Suprapubic skin (tissue), 4 donors: ENCODE measurements at regions not wholly inside any gene's neighbourhood (a gene's known extent, or its start where the extent isn't known, plus 50 kb on each side); places are given as distances from the start of the nearest gene placed in this dataset.

Experiments
- DNase-seq, 2 donors: peaks; one replicate each; pipeline ENCODE4 v3.0.0-alpha.2; 2019; ENCODE audit warnings: low spot score in 2 of 2
- H3K27ac ChIP-seq: fragments of 200-600 bp; sonication (generic); one replicate; pipeline ENCODE4 v1.5.1; 2019
- H3K27me3 ChIP-seq: fragments of 200-600 bp; sonication (generic); one replicate; pipeline ENCODE4 v1.5.1; 2019
- H3K36me3 ChIP-seq: fragments of 200-600 bp; sonication (generic); one replicate; pipeline ENCODE4 v1.5.1; 2019
- H3K4me1 ChIP-seq: fragments of 200-600 bp; sonication (generic); one replicate; pipeline ENCODE4 v1.5.1; 2019
- H3K4me3 ChIP-seq: fragments of 200-600 bp; sonication (generic); one replicate; pipeline ENCODE4 v1.5.1; 2019; ENCODE audit warnings: mild to moderate bottlenecking
- H3K9me3 ChIP-seq: fragments of 200-600 bp; sonication (generic); one replicate; pipeline ENCODE4 v1.5.1; 2019
- EP300 ChIP-seq: sonication (generic); formaldehyde crosslinking; IDR thresholded peaks from one replicate; pipeline ENCODE4 v1.6.1; 2017; ENCODE audit warnings: antibody characterized with exemption
- POLR2A ChIP-seq, 2 donors: fragments of 450-650 bp; IDR thresholded peaks; one replicate each; pipeline ENCODE4 v1.6.1; 2017; ENCODE audit warnings: antibody characterized with exemption in 2 of 2, mild to moderate bottlenecking in 2 of 2, moderate library complexity in 2 of 2
- POLR2AphosphoS5 ChIP-seq, 3 donors: sonication (generic); formaldehyde crosslinking; IDR thresholded peaks; one replicate each; pipeline ENCODE4 v1.6.1; 2017; ENCODE audit warnings: antibody characterized with exemption in 3 of 3
- WGBS: methylation state at CpG from one replicate; pipeline ENCODE4 v1.1.5; 2018; 5-methylcytosine and 5-hydroxymethylcytosine counted together
- TF ChIP-seq, protein P1 (sequence below), 2 donors: fragments of 200-600 bp in 1 of 2; fragments of 450-650 bp in 1 of 2; sonication (generic) in 1 of 2; IDR thresholded peaks; one replicate each; pipeline ENCODE4 v1.5.1; 2016 to 2019; ENCODE audit warnings: antibody characterized with exemption in 2 of 2, mild to moderate bottlenecking in 1 of 2, moderate library complexity in 1 of 2

DNA sequence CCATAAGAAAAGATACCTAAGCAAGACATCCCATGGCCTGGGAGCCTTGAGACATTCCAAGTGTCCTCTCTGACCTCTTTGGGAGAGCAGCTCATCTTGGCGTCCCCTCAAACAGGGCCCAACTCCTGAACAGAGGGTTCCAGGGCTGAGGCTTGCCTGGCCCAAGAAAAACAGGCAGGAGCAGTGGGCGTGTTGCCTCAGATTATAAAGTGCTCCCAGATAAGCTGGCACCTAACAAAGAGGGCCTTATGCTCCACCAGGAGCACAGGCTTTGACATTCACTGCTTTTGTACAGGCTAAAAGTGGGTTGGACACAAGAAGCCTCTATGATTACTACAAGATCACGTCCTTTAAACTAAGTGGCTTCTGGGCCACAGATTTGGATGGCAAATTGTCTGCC, 193.1 kb downstream of the FGFR2 start:
- Histone ChIP-seq H3K9me3 (no peaks in the 10 kb centered on the region), H3K4me1 (peaks cover 30% of the 10 kb centered on the region), H3K27ac (no peak overlapping the region), H3K4me3 (no peak overlapping the region), H3K36me3 (no peaks in the 10 kb centered on the region), H3K27me3 (no peaks in the 10 kb centered on the region)
- 50% methylated on average over 3 of the region's 3 CpGs for WGBS
- TF ChIP-seq POLR2AphosphoS5 (IDR thresholded peaks at IDR 0.05) (no peak), POLR2A (IDR thresholded peaks at IDR 0.05) (no peak), EP300 (no peak)
- TF ChIP-seq, protein P1, sequence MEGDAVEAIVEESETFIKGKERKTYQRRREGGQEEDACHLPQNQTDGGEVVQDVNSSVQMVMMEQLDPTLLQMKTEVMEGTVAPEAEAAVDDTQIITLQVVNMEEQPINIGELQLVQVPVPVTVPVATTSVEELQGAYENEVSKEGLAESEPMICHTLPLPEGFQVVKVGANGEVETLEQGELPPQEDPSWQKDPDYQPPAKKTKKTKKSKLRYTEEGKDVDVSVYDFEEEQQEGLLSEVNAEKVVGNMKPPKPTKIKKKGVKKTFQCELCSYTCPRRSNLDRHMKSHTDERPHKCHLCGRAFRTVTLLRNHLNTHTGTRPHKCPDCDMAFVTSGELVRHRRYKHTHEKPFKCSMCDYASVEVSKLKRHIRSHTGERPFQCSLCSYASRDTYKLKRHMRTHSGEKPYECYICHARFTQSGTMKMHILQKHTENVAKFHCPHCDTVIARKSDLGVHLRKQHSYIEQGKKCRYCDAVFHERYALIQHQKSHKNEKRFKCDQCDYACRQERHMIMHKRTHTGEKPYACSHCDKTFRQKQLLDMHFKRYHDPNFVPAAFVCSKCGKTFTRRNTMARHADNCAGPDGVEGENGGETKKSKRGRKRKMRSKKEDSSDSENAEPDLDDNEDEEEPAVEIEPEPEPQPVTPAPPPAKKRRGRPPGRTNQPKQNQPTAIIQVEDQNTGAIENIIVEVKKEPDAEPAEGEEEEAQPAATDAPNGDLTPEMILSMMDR (IDR thresholded peaks at IDR 0.05): no peak
- no peak for DNase-seq

DNA sequence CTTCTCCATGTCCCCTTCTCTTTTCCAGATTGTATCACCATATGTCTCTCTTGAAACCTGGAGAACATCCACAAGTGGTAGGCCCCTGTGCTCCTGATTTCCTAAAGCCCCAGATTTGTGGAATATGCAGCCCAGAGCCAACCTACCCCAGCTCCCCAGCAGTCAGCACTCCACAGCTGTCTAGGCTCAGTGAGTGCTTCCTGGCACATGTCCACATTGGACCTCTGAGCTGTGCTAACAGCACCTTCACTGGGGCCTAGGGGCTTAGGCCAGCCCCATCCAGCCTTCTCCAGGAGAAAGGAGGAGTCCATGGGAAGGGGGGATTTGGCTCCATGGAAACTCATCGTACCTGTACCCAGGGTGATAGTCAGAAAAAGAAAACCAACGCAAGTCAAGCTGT, 192.7 kb downstream of the FGFR2 start:
- H3K9me3 ChIP-seq: no peaks in the 10 kb centered on the region
- WGBS: 100% methylated on average over 2 of the region's 2 CpGs
- TF ChIP-seq EP300 (no peak), POLR2AphosphoS5 (IDR thresholded peaks at IDR 0.05) (no peak), POLR2A (IDR thresholded peaks at IDR 0.05) (no peak)
- TF ChIP-seq, protein P1 (IDR thresholded peaks at IDR 0.05): no peak
- no peak for DNase-seq
- H3K27ac ChIP-seq: no peak overlapping the region
- no peaks in the 10 kb centered on the region for H3K36me3 ChIP-seq
- no peak overlapping the region for H3K4me3 ChIP-seq
- H3K27me3 ChIP-seq: no peaks in the 10 kb centered on the region
- H3K4me1 ChIP-seq: peaks cover 30% of the 10 kb centered on the region

DNA sequence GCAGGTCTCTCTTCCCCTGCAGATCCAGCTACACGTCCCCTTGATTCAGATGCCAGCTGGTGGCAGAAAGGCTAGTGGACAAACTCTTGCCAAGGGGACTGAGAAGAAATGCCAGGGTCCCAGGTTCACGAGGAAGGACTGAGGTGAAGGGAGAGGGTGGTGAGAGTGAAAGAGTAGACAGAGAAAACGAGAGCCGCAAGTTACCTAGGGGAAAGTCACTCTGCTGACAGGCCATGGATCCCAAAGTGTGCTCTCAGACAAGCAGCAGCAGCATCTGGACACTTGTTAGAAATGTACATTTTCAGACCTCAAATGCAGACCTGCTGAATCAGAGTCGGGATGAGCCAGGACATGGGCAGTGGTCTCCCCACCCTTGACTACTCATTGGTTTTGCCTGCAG, 192.3 kb downstream of the FGFR2 start:
- 93% methylated on average over 5 of the region's 5 CpGs for WGBS
- H3K27me3 ChIP-seq: no peaks in the 10 kb centered on the region
- H3K9me3 ChIP-seq: no peaks in the 10 kb centered on the region
- H3K27ac ChIP-seq: no peak overlapping the region
- TF ChIP-seq POLR2A (IDR thresholded peaks at IDR 0.05): no peak
- no peak for TF ChIP-seq POLR2AphosphoS5 (IDR thresholded peaks at IDR 0.05)
- TF ChIP-seq EP300: no peak
- TF ChIP-seq, protein P1 (IDR thresholded peaks at IDR 0.05): no peak
- no peak for DNase-seq
- H3K36me3 ChIP-seq: no peaks in the 10 kb centered on the region
- H3K4me3 ChIP-seq: no peak overlapping the region
- peaks cover 30% of the 10 kb centered on the region for H3K4me1 ChIP-seq

DNA sequence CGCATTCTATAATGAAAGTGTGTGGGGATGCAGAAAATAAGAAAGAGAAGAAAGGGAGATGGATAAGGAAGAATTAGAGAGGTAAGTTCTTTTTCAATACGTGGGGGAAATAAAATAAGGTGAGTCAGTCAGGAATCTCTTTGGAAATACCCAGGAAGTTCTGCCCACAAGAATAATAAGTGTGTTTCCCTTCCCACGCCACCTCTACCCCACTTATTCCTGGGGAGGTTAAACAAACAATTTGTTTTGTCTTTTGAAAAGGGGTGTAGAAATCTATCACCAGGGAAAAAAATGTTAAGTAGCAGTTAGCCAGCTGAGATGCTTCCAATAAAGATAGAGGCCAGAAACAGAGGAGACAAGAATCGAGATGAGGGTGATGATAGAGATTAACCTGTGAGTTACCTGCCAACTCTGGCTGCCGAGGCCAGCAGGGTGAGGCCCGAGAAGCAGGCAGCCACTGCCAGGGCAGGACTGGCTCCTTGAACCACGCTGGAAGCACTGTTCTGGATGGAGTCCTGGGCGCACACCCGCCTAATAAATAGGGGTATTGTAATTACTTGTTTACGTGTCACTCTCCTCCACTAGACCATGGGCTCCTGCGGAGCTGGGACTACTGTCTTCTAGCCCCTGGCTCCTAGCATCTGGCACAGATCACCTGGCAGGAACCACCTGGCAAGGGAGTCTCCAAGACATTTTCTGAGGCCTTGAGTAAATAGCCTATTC, 191.3 kb downstream of the FGFR2 start:
- DNase-seq: no peak
- no peak overlapping the region for H3K27ac ChIP-seq
- no peak overlapping the region for H3K4me3 ChIP-seq
- peaks cover 30% of the 10 kb centered on the region for H3K4me1 ChIP-seq
- WGBS: 46% methylated on average over 11 of the region's 11 CpGs
- H3K27me3 ChIP-seq: no peaks in the 10 kb centered on the region
- TF ChIP-seq, protein P1 (IDR thresholded peaks at IDR 0.05): no peak
- TF ChIP-seq EP300 (no peak), POLR2A (IDR thresholded peaks at IDR 0.05) (no peak), POLR2AphosphoS5 (IDR thresholded peaks at IDR 0.05) (no peak)
- no peaks in the 10 kb centered on the region for H3K36me3 ChIP-seq
- no peaks in the 10 kb centered on the region for H3K9me3 ChIP-seq

DNA sequence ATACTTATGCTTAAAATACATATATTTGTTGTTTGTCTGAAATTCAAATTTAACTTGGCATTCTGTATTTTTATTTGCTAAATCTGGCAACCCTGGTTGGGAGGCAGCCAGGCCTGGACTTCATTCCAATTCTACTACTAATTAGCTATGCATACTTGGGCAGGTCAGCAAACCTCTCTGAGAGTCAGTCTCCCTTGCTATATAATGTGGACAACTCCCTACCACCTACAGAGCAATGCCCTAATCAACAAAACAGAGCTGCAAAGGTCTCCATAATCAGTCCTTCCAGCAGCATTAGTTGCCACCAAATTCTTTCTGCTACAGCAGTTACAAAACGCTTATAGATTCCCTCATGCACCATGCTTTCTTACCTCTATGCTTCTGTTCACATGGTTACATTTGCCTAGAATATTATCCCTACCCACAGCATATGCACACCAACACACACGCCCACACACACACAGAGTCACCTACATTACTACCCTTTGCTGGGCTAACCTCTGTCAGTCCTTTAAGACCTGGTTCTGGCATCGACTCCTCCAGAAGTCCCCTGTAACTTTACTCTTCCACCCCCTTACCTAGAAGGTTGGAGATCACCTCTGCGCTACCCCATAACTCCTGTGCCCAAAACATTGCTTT, 188.7 kb downstream of the FGFR2 start:
- no peaks in the 10 kb centered on the region for H3K36me3 ChIP-seq
- H3K27me3 ChIP-seq: no peaks in the 10 kb centered on the region
- WGBS: 76% methylated on average over 4 of the region's 4 CpGs
- no peak overlapping the region for H3K27ac ChIP-seq
- TF ChIP-seq POLR2A (IDR thresholded peaks at IDR 0.05) (no peak), EP300 (no peak), POLR2AphosphoS5 (IDR thresholded peaks at IDR 0.05) (no peak)
- TF ChIP-seq, protein P1 (IDR thresholded peaks at IDR 0.05): no peak
- no peak overlapping the region for H3K4me3 ChIP-seq
- DNase-seq: no peak
- H3K4me1 ChIP-seq: peaks cover 30% of the 10 kb centered on the region
- no peaks in the 10 kb centered on the region for H3K9me3 ChIP-seq
